ENCODE measurements at regions not wholly inside any gene's neighbourhood (a gene's known extent, or its start where the extent isn't known, plus 50 kb on each side); places are given as distances from the start of the nearest gene placed in this dataset.

GRCh38 chr10:26621243-26621888 lies 76.1 kb upstream of the PDSS1 start:
- Histone ChIP-seq H3K4me1 (peaks cover 0 to 6% (median 0%) of the 10 kb centered on the region in 4 donors), H3K4me3 (no peak overlapping the region), H3K36me3 (no peaks in the 10 kb centered on the region), H3K27me3 (peaks cover 0 to 14% of the 10 kb centered on the region in 2 donors), H3K9me3 (no peaks in the 10 kb centered on the region), H3K27ac (no peak overlapping the region)
- WGBS, 2 donors, result 87 to 91% methylated on average over 7 of the region's 7 CpGs
- DNase-seq (ENCODE audit: low spot score in 2 of 2), result no peak
- TF ChIP-seq EP300 (IDR thresholded peaks at IDR 0.05), result no peak
- no peak for TF ChIP-seq POLR2A (IDR thresholded peaks at IDR 0.05)
- no peak for TF ChIP-seq CTCF (IDR thresholded peaks at IDR 0.05)

- TF ChIP-seq POLR2A (IDR thresholded peaks at IDR 0.05) (no peak), EP300 (IDR thresholded peaks at IDR 0.05) (no peak), CTCF (IDR thresholded peaks at IDR 0.05) (no peak)
- DNase-seq (ENCODE audit: low spot score in 2 of 2), result peak in 1 of 2 donors; percentile 33
- WGBS, 2 donors, result 15 to 17% methylated on average over 41 to 45 of the region's 47 CpGs
- no peaks in the 10 kb centered on the region for H3K36me3 ChIP-seq
- H3K27me3 ChIP-seq, result peaks cover 0 to 14% of the 10 kb centered on the region in 2 donors
- H3K27ac ChIP-seq, result peak overlapping the region in 1 of 4 donors; percentile 65
- peaks cover 0 to 6% (median 0%) of the 10 kb centered on the region in 4 donors for H3K4me1 ChIP-seq
- H3K9me3 ChIP-seq, result no peaks in the 10 kb centered on the region
- H3K4me3 ChIP-seq, result peak overlapping the region in 2 of 4 donors; percentile 43 to 50
Observed at GRCh38 chr10:26621889-26622711, 75.4 kb upstream of the PDSS1 start.

- 82 to 94% methylated on average over 7 of the region's 7 CpGs for WGBS, 2 donors
- no peaks in the 10 kb centered on the region for H3K36me3 ChIP-seq
- no peak for DNase-seq (ENCODE audit: low spot score in 2 of 2)
- H3K27ac ChIP-seq, result no peak overlapping the region
- TF ChIP-seq EP300 (IDR thresholded peaks at IDR 0.05) (no peak), CTCF (IDR thresholded peaks at IDR 0.05) (no peak), POLR2A (IDR thresholded peaks at IDR 0.05) (no peak)
- H3K4me3 ChIP-seq, result no peak overlapping the region
- peaks cover 0 to 6% (median 0%) of the 10 kb centered on the region in 4 donors for H3K4me1 ChIP-seq
- H3K9me3 ChIP-seq, result no peaks in the 10 kb centered on the region
- H3K27me3 ChIP-seq, result peaks cover 0 to 14% of the 10 kb centered on the region in 2 donors
Observed at GRCh38 chr10:26622891-26623290, 74.6 kb upstream of the PDSS1 start.

- no peaks in the 10 kb centered on the region for H3K36me3 ChIP-seq
- H3K27me3 ChIP-seq, result peaks cover 0 to 14% of the 10 kb centered on the region in 2 donors
- H3K4me3 ChIP-seq, result no peak overlapping the region
- 67 to 90% methylated on average over 3 of the region's 3 CpGs for WGBS, 2 donors
- H3K9me3 ChIP-seq, result no peaks in the 10 kb centered on the region
- no peak for DNase-seq (ENCODE audit: low spot score in 2 of 2)
- H3K27ac ChIP-seq, result no peak overlapping the region
- no peak for TF ChIP-seq CTCF (IDR thresholded peaks at IDR 0.05)
- TF ChIP-seq EP300 (IDR thresholded peaks at IDR 0.05), result no peak
- TF ChIP-seq POLR2A (IDR thresholded peaks at IDR 0.05), result no peak
- peaks cover 0 to 6% (median 0%) of the 10 kb centered on the region in 4 donors for H3K4me1 ChIP-seq
Observed at GRCh38 chr10:26624006-26624405, 73.5 kb upstream of the PDSS1 start.

- no peaks in the 10 kb centered on the region for H3K36me3 ChIP-seq
- no peak overlapping the region for H3K4me3 ChIP-seq
- DNase-seq (ENCODE audit: low spot score in 2 of 2), result no peak
- peaks cover 0 to 6% (median 0%) of the 10 kb centered on the region in 4 donors for H3K4me1 ChIP-seq
- WGBS, 2 donors, result 67 to 70% methylated on average over 3 of the region's 3 CpGs
- no peaks in the 10 kb centered on the region for H3K9me3 ChIP-seq
- TF ChIP-seq EP300 (IDR thresholded peaks at IDR 0.05), result no peak
- TF ChIP-seq POLR2A (IDR thresholded peaks at IDR 0.05), result no peak
- TF ChIP-seq CTCF (IDR thresholded peaks at IDR 0.05), result no peak
- peaks cover 0 to 14% of the 10 kb centered on the region in 2 donors for H3K27me3 ChIP-seq
- H3K27ac ChIP-seq, result no peak overlapping the region
Observed at GRCh38 chr10:26626066-26626465, 71.4 kb upstream of the PDSS1 start.
